HCT116 (cell line): ENCODE measurements at regions not wholly inside any gene's neighbourhood (a gene's known extent, or its start where the extent isn't known, plus 50 kb on each side); places are given as distances from the start of the nearest gene placed in this dataset.

Experiments used
- ATAC-seq: fragments of 200-7000 bp; cut with Tn5 transposase; 2 replicates; pipeline ENCODE4 v1.9.1; 2020; ENCODE audit warnings: mild to moderate bottlenecking, moderate library complexity
- BruUV-seq: library from RNA; stranded (reverse); fragments of 400-500 nt; replicated peaks from 2 replicates; lab custom pipeline; 2021; lab: Mats Ljungman, UMichigan
- CTCF ChIA-PET: fragments of 300-600 bp; sonication (Branson Sonifier 250); formaldehyde crosslinking; loops from one replicate; lab custom pipeline; 2021; ENCODE audit warnings: antibody characterized with exemption; lab: Charles Lee
- POLR2A ChIA-PET: fragments of 300-600, 350-600 bp; sonication (Branson Sonifier 250); formaldehyde crosslinking; loops from one replicate; lab custom pipeline; 2021; ENCODE audit warnings: antibody characterized with exemption; lab: Charles Lee
- RAD21 ChIA-PET, 2 experiments: fragments of 300-600 bp; sonication (Branson Sonifier 250); formaldehyde crosslinking; loops; one replicate each; lab custom pipeline; 2023; ENCODE audit warnings: low total read pairs in 2 of 2; ENCODE audit not compliant: uncharacterized antibody in 2 of 2, unreplicated experiment in 2 of 2, low non-redundant PET in 1 of 2; lab: Charles Lee
- DNase-seq: peaks from one replicate; pipeline ENCODE4 v3.0.0-alpha.2; 2010; ENCODE audit warnings: low read depth, low spot score
- H2AFZ ChIP-seq: fragments of 200-600 bp; shearing (Covaris generic), sonication (generic); 2 replicates; pipeline ENCODE4 v1.6.1; 2017; ENCODE audit warnings: low read depth, mixed run types, mixed read lengths, antibody characterized with exemption, low read length; ENCODE audit not compliant: poor library complexity, severe bottlenecking
- H3K27ac ChIP-seq: 2 replicates; pipeline ENCODE4 v1.5.1; 2012; ENCODE audit warnings: low read depth, low read length
- H3K27me3 ChIP-seq: fragments of 200-600 bp; sonication (generic); 2 replicates; pipeline ENCODE4 v1.6.1; 2016; ENCODE audit warnings: mixed run types, low read length, mixed read lengths; ENCODE audit not compliant: insufficient read depth
- H3K36me3 ChIP-seq, 2 experiments: fragments of 200-500 bp in 1 of 2; fragments of 200-600 bp in 1 of 2; sonication (Bioruptor generic) in 1 of 2; sonication (generic) in 1 of 2; 2 replicates each; pipeline versions ENCODE4 v1.5.1 to v1.6.1; 2014 to 2016; ENCODE audit warnings: low read length in 2 of 2, inconsistent platforms in 1 of 2, mixed read lengths in 1 of 2, mixed run types in 1 of 2; ENCODE audit not compliant: insufficient read depth in 2 of 2, control insufficient read depth in 1 of 2
- H3K4me1 ChIP-seq, 2 experiments: fragments of 200-600 bp in 1 of 2; sonication (generic) in 1 of 2; 2 replicates each; pipeline versions ENCODE4 v1.5.1 to v1.6.1; 2012 to 2017; ENCODE audit warnings: low read length in 2 of 2, inconsistent platforms in 1 of 2, mild to moderate bottlenecking in 1 of 2, mixed read lengths in 1 of 2, mixed run types in 1 of 2, moderate library complexity in 1 of 2; ENCODE audit not compliant: insufficient read depth in 2 of 2, control insufficient read depth in 1 of 2
- H3K4me2 ChIP-seq: fragments of 200-600 bp; sonication (generic); 2 replicates; pipeline ENCODE4 v1.6.1; 2017; ENCODE audit warnings: mixed run types, low read length, mixed read lengths
- H3K4me3 ChIP-seq, 2 experiments: fragments of 200-600 bp in 1 of 2; sonication (generic) in 1 of 2; replicated peaks in 1 of 2; 2 replicates each; pipeline ENCODE4 v1.5.1; 2011 to 2016; ENCODE audit warnings: low read length in 2 of 2, control low read depth in 1 of 2, low read depth in 1 of 2, mild to moderate bottlenecking in 1 of 2, mixed read lengths in 1 of 2, mixed run types in 1 of 2
- H3K79me2 ChIP-seq: fragments of 200-600 bp; sonication (generic); 2 replicates; pipeline ENCODE4 v1.6.1; 2017; ENCODE audit warnings: mild to moderate bottlenecking, mixed run types, low read length, moderate library complexity, mixed read lengths; ENCODE audit not compliant: insufficient read depth
- H3K9ac ChIP-seq: fragments of 200-600 bp; sonication (generic); 2 replicates; pipeline ENCODE4 v1.6.1; 2016; ENCODE audit warnings: low read length, mixed read lengths
- H3K9me2 ChIP-seq: fragments of 200-600 bp; sonication (generic), shearing (Covaris generic); 2 replicates; pipeline ENCODE4 v1.6.1; 2017; ENCODE audit warnings: mixed run types, mild to moderate bottlenecking, moderate library complexity; ENCODE audit not compliant: insufficient read depth
- H3K9me3 ChIP-seq, 2 experiments: fragments of 200-500 bp in 1 of 2; fragments of 200-600 bp in 1 of 2; sonication (Bioruptor generic) in 1 of 2; sonication (generic) in 1 of 2; 2 replicates each; pipeline ENCODE4 v1.6.1; 2014 to 2017; ENCODE audit warnings: low read length in 2 of 2, mixed read lengths in 2 of 2, inconsistent platforms in 1 of 2, low read depth in 1 of 2, mild to moderate bottlenecking in 1 of 2, mixed run types in 1 of 2, moderate library complexity in 1 of 2; ENCODE audit not compliant: control insufficient read depth in 1 of 2, insufficient read depth in 1 of 2
- H4K20me1 ChIP-seq: fragments of 200-600 bp; sonication (generic), shearing (Covaris generic); 2 replicates; pipeline ENCODE4 v1.6.1; 2017; ENCODE audit warnings: mixed run types, mild to moderate bottlenecking, moderate library complexity; ENCODE audit not compliant: insufficient read depth
- CBX3 ChIP-seq: IDR thresholded peaks from 2 replicates; pipeline ENCODE4 v1.6.1; 2012; ENCODE audit warnings: low read depth
- CEBPB ChIP-seq: IDR thresholded peaks from 2 replicates; pipeline ENCODE4 v1.6.1; 2012; ENCODE audit warnings: low read depth
- EGR1 ChIP-seq: IDR thresholded peaks from 2 replicates; pipeline ENCODE4 v1.6.1; 2012; ENCODE audit warnings: low read depth
- ELF1 ChIP-seq: IDR thresholded peaks from 2 replicates; pipeline ENCODE4 v1.6.1; 2012; ENCODE audit warnings: low read depth, borderline replicate concordance
- EZH2 ChIP-seq: fragments of 200-600 bp; sonication (generic); IDR thresholded peaks from 2 replicates; pipeline ENCODE4 v1.6.1; 2017; ENCODE audit warnings: antibody characterized with exemption, mixed run types
- JUND ChIP-seq: IDR thresholded peaks from 2 replicates; pipeline ENCODE4 v1.6.1; 2012
- POLR2A ChIP-seq: IDR thresholded peaks from 2 replicates; pipeline ENCODE4 v1.7.0; 2011; ENCODE audit warnings: borderline replicate concordance; ENCODE audit not compliant: insufficient read depth, insufficient read length; ENCODE audit errors: extremely low read depth
- RAD21 ChIP-seq: IDR thresholded peaks from 2 replicates; pipeline ENCODE4 v1.6.1; 2012; ENCODE audit warnings: low read depth, mild to moderate bottlenecking
- SP1 ChIP-seq: IDR thresholded peaks from 2 replicates; pipeline ENCODE4 v1.6.1; 2012; ENCODE audit warnings: low read depth
- TCF7L2 ChIP-seq: IDR thresholded peaks from 2 replicates; pipeline ENCODE4 v1.7.0; 2011; ENCODE audit warnings: borderline replicate concordance, inconsistent platforms; ENCODE audit not compliant: insufficient read depth, insufficient read length; ENCODE audit errors: extremely low read depth
- ZFX ChIP-seq: fragments of 450-650 bp; IDR thresholded peaks from 2 replicates; pipeline ENCODE4 v1.6.1; 2017
- intact Hi-C: fragments of 100-400 bp; cut with micrococcal nuclease; formaldehyde crosslinking; loops from 2 replicates; pipeline ENCODE4 v1.10.0; 2022
- TF ChIP-seq, protein P1 (sequence below): IDR thresholded peaks from 2 replicates; pipeline ENCODE4 v1.6.1; 2012; ENCODE audit warnings: low read depth
- TF ChIP-seq, protein P2 (sequence below), 3 experiments: fragments of 200-600 bp in 1 of 3; sonication (generic) in 1 of 3; IDR thresholded peaks in 2 of 3; conservative IDR thresholded peaks in 1 of 3; 2 replicates each; pipeline ENCODE4 v1.5.1; 2012 to 2017; ENCODE audit warnings: low read depth in 2 of 3, low read length in 2 of 3, antibody characterized with exemption in 1 of 3, borderline replicate concordance in 1 of 3, control low read depth in 1 of 3, mild to moderate bottlenecking in 1 of 3, mixed read lengths in 1 of 3, mixed run types in 1 of 3, moderate library complexity in 1 of 3; ENCODE audit not compliant: insufficient read depth in 1 of 3
- TF ChIP-seq, protein P3 (sequence below): IDR thresholded peaks from 2 replicates; pipeline ENCODE4 v1.6.1; 2012
- TF ChIP-seq, protein P4 (sequence below): IDR thresholded peaks from 2 replicates; pipeline ENCODE4 v1.6.1; 2012

DNA sequence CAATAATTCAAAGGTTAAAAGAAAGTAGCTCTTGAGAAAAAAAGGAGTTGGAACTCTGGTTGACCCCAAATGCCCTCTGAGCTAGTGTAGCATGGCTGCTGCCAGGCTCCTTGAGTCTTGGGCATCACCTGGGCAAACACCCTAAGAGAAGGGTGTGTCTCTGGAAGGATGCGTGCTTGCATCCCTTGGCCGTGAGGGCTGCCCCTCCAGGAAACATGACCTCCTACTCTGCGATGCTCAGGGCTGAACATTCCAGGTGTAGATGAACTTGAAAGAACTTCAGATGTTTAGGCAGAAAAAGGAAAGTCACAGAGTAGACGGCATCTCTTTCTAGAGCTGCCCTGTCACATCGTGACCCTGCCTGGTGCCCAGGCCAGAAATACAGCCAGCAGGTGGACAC, 189.4 kb upstream of the TCERG1L start (continued):
- TF ChIP-seq, protein P1, sequence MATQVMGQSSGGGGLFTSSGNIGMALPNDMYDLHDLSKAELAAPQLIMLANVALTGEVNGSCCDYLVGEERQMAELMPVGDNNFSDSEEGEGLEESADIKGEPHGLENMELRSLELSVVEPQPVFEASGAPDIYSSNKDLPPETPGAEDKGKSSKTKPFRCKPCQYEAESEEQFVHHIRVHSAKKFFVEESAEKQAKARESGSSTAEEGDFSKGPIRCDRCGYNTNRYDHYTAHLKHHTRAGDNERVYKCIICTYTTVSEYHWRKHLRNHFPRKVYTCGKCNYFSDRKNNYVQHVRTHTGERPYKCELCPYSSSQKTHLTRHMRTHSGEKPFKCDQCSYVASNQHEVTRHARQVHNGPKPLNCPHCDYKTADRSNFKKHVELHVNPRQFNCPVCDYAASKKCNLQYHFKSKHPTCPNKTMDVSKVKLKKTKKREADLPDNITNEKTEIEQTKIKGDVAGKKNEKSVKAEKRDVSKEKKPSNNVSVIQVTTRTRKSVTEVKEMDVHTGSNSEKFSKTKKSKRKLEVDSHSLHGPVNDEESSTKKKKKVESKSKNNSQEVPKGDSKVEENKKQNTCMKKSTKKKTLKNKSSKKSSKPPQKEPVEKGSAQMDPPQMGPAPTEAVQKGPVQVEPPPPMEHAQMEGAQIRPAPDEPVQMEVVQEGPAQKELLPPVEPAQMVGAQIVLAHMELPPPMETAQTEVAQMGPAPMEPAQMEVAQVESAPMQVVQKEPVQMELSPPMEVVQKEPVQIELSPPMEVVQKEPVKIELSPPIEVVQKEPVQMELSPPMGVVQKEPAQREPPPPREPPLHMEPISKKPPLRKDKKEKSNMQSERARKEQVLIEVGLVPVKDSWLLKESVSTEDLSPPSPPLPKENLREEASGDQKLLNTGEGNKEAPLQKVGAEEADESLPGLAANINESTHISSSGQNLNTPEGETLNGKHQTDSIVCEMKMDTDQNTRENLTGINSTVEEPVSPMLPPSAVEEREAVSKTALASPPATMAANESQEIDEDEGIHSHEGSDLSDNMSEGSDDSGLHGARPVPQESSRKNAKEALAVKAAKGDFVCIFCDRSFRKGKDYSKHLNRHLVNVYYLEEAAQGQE: no peak
- TF ChIP-seq SP1 (no peak), JUND (no peak)

DNA sequence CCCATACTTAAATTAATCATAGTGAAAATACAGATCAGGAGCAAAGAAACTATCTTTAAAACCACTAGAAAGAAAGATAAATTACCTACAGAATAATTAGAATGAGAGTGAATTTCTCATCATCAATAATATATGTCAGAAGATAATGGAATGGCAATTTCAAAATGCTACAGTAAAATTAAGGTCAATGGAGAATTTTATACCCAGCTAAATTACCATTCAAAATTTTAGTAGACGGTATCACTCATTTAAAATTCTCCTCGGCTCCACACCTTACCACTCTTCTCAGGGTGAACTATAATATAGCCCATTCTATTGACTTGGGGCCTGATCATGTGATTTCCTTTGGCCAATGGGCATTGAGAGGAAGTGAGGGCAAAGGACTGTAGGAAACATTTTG, 192.5 kb upstream of the TCERG1L start:
- Histone ChIP-seq H3K4me2 (no peak overlapping the region), H3K79me2 (no peaks in the 10 kb centered on the region), H4K20me1 (no peaks in the 10 kb centered on the region), H3K9me2 (no peaks in the 10 kb centered on the region), H3K4me3 (no peak overlapping the region), H3K27me3 (no peaks in the 10 kb centered on the region), H3K36me3 (no peaks in the 10 kb centered on the region), H2AFZ (no peak overlapping the region), H3K9ac (no peak overlapping the region), H3K9me3 (no peaks in the 10 kb centered on the region), H3K4me1 (no peaks in the 10 kb centered on the region), H3K27ac (no peak overlapping the region)
- ATAC-seq: no peak
- no peak for DNase-seq
- ChIA-PET RAD21 (no interaction called here), POLR2A (no interaction called here), CTCF (no interaction called here)
- no peak for TF ChIP-seq EGR1
- no peak for TF ChIP-seq SP1
- intact Hi-C loops: no loop called here
- no TSS peak for BruUV-seq

DNA sequence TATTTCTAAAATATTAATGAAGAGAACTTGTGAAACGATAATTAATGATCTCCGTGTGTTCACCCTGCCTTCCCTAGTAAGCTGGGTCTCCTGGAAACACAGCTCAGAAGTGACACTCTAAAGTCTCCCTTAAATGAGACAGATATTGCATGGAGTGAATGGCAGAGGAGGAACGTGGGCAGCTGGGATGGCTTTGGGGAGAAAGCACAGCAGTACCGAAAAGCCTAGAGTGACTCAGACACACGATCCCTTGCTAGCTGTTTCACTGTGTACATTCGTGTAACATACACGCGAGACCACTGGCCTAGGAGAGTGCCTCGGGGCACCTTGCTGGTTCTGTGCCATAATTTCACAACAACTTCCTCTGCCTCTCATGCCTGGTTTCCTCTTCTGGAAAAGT, 199.9 kb upstream of the TCERG1L start:
- Histone ChIP-seq H3K79me2 (no peaks in the 10 kb centered on the region), H3K27me3 (0 out of 2 replicates have a peak, but pooled peaks cover 6% of the 10 kb centered on the region), H3K4me1 (no peaks in the 10 kb centered on the region), H3K9me2 (no peaks in the 10 kb centered on the region), H3K36me3 (no peaks in the 10 kb centered on the region), H4K20me1 (no peaks in the 10 kb centered on the region), H2AFZ (no peak overlapping the region), H3K9ac (no peak overlapping the region), H3K9me3 (no peaks in the 10 kb centered on the region), H3K4me2 (no peak overlapping the region), H3K4me3 (no peak overlapping the region), H3K27ac (no peak overlapping the region)
- intact Hi-C loops: no loop called here
- ChIA-PET POLR2A (no interaction called here), CTCF (no interaction called here), RAD21 (no interaction called here)
- no peak for DNase-seq
- no peak for ATAC-seq
- no TSS peak for BruUV-seq
- TF ChIP-seq TCF7L2: no peak
- TF ChIP-seq, protein P2, sequence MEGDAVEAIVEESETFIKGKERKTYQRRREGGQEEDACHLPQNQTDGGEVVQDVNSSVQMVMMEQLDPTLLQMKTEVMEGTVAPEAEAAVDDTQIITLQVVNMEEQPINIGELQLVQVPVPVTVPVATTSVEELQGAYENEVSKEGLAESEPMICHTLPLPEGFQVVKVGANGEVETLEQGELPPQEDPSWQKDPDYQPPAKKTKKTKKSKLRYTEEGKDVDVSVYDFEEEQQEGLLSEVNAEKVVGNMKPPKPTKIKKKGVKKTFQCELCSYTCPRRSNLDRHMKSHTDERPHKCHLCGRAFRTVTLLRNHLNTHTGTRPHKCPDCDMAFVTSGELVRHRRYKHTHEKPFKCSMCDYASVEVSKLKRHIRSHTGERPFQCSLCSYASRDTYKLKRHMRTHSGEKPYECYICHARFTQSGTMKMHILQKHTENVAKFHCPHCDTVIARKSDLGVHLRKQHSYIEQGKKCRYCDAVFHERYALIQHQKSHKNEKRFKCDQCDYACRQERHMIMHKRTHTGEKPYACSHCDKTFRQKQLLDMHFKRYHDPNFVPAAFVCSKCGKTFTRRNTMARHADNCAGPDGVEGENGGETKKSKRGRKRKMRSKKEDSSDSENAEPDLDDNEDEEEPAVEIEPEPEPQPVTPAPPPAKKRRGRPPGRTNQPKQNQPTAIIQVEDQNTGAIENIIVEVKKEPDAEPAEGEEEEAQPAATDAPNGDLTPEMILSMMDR (IDR thresholded peaks at IDR 0.05 in 2 of 3, conservative IDR thresholded peaks at IDR 0.05 in 1 of 3; ENCODE audit: borderline replicate concordance in 1 of 3, insufficient read depth in 1 of 3, low read depth in 2 of 3, low read length in 2 of 3): no peak
- TF ChIP-seq, protein P3, sequence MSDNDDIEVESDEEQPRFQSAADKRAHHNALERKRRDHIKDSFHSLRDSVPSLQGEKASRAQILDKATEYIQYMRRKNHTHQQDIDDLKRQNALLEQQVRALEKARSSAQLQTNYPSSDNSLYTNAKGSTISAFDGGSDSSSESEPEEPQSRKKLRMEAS: no peak
- TF ChIP-seq CBX3: no peak
- no peak for TF ChIP-seq JUND
- TF ChIP-seq RAD21: no peak
- TF ChIP-seq POLR2A: no peak
- no peak for TF ChIP-seq CEBPB
- TF ChIP-seq, protein P4, sequence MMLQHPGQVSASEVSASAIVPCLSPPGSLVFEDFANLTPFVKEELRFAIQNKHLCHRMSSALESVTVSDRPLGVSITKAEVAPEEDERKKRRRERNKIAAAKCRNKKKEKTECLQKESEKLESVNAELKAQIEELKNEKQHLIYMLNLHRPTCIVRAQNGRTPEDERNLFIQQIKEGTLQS: no peak
- no peak for TF ChIP-seq ELF1
- TF ChIP-seq ZFX: no peak
- TF ChIP-seq EZH2: no peak
